Stimulated activated CD4-positive, alpha-beta T cell treated with anti-CD3 and anti-CD28 coated beads, Interleukin-4, amount 100 ng/mL, for 24 hours (primary cell): ENCODE measurements at regions not wholly inside any gene's neighbourhood (a gene's known extent, or its start where the extent isn't known, plus 50 kb on each side); places are given as distances from the start of the nearest gene placed in this dataset.
"Not testable (repeated sequence)": the region's sequence is repeated elsewhere in the genome, so short reads cannot be mapped to it uniquely, and the experiment has no call there.

ENCODE experiments used
- DNase-seq: peaks from one replicate; pipeline ENCODE4 v3.0.0-alpha.2; 2020

DNA sequence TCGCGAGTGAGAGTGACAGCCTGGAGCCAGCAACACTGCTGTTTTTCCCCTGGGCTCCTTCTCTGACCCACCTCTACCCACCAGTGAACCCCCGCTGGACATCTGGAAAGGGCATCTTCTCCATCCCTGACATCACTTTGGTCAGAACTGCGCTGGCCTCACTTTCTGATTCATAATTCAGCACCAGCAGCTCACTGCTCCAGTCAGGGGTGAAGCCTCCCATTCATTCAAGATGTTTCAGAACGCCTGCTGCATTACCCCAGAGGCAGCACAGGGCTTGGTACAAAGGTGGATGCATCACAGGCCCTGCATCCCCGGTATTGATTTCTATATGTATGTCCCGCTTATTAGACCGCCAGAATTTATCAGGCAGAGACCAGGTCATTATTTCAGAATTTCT, 182.8 kb upstream of the TSHZ3 start:
- DNase-seq: no peak

DNA sequence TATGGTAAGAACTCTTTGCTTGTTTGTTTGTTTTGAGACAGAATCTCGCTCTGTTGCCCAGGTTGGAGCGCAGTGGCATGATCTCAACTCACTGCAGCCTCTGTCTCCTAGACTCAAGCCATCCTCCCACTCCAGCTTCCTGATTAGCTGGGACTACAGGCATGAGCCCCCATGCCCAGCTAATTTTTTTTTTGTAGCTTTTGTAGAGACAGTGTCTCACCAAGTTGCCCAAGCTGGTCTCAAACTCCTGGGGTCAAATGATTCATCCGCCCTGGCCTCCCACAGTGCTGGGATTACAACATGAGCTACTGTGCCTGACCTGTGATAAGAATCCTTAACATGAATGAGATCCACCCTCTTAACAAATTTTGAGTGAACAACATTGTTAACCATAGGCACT, 183.9 kb upstream of the TSHZ3 start:
- no peak for DNase-seq

DNA sequence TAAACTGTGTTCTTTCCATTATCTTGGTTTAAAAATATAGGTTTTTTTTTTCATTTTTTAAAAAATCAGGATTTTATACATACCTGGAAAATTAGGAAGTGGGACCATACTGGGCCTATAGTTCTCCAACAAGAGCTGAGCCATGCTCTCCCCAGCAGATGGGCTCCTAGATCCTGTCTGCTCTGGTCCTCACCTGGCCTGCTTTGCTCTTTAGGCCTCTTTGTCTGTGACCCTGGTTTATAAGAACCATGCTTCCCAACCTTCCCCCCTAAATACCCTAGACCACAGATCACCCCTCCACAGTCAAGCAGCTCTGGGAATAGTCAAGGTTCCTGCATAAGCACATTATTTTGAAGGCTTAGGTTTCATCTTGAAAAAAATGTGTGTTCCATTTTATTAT, 185.0 kb upstream of the TSHZ3 start:
- no peak for DNase-seq

DNA sequence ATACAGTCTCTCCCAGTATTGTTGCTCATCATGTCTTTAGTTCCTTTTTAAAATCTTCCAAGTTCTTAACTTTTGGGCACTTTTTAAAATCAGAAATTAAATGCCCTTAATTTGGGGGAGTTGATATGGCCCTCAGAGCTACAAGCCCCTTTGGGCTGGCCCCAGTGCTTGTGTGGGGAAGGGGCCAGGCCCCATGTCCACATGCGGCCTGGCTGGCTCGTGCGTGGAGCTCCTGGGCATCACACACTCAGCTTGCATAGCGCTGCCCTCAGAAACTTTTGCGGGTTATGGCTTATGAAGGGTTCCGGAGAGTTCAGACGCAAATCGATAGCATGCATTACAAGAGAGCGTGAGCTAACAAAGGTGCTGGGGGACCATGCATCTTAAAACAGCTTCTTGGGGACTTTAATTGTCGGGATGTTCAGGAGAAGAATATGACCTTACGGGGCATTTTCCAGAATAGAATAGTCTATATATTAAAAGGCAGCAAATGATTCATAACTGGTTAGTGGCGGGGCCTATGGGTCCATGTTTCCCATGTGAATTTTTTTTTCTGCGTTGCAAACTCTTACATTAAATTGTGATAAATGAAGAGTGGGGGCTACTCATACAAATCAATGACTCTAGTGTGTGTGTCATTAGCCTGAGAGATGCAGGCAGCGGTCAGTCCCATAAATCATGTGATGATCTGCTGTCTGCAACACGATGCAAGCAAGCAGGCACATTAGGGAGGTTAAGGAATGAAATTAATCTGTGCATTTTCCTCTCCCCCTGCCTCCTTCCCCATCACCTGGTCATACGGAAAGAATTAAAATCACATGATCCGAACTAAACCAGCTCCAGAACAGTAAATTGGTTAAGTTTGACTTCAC, 185.8 kb upstream of the TSHZ3 start:
- DNase-seq: no peak

DNA sequence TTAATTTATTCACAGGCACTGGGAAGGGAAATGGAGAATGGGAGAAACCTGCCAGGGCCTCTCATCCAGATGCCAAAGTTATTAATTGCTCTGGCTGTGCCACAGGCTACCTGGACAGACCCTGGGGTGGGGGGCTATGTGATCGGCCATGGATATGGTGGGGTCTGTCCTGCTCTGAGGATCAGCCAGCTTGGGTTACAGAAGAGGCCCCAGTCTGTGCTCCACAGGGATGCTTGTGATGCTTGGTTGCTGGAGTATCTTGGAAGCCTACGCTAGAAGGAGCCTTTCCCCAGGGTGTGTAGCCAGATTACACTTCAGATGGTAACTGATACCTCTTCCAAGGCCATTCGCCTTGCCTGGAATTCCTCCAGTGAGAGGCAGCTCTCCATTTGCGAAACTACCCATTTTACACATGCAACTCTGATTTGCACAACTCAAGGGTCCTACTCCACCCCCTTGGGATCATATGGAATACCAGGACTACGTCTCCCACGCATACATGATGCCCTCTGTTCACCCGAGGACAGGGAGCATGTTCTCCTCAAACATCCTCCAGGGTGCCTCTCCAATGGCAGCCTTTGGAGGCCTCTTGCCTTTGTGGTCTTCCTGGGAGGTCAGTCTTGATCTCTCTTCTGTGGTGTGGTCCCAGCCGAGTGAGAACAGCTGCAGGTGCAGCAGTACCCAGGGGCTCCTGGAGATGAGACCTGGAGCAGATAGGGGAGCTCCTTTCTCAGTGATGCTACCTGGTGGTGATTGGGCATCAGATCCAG, 186.6 kb upstream of the TSHZ3 start:
- DNase-seq: no peak

DNA sequence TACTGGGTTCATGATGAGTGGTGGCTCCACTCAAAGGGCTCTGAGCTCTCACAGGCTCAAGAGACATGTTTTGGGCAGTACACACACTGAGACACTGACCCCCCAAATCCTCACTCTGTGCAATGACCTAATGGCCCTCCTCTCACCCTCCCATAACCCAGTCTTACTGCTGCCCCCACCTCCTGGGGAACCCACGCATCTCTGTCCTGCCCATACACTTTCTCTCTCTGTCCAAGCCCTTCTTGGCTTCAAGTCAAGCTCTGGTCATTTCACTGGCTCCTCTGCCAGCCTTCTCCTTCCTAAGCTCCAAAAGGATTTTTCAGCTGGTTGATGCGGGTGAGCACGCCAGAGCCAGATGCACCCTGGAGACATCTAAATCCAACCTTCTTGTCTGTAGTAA, 187.9 kb upstream of the TSHZ3 start:
- no peak for DNase-seq

DNA sequence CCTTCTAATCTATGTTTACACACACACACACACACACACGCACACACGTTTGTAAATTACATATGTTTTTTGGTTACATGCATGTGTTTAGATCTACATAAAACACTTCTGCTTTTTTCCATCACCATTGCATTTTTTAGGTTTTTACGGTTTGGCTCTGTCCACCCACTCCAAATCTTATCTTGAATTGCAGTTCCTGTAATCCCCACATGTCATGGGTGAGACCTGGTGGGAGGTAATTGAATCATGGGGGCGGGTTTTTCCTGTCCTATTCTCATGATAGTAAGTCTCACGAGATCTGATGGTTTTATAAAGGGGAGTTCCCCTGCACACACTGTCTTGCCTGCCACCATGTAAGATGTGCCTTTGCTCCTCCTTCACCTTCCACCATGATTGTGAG, 188.7 kb upstream of the TSHZ3 start:
- not testable (repeated sequence) for DNase-seq

DNA sequence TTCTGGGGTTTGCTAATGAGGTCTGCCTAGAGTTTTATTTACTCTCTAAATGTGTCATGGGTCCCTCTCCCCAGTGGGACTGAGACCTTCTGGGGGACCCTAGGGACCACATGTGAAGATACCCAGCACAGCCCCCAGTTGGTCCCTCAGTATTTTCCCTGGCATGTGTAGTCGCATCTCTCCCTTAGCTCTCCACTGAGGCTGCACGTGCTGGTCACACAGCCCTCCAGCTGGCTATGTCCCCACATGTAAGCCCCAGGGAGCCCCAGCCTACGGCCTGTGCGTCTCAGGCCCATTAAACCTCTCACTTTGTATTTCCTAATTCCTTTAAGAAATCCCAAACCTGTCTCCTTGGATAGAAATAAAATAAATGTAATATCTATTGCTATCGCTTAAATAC, 189.6 kb upstream of the TSHZ3 start:
- DNase-seq: no peak

DNA sequence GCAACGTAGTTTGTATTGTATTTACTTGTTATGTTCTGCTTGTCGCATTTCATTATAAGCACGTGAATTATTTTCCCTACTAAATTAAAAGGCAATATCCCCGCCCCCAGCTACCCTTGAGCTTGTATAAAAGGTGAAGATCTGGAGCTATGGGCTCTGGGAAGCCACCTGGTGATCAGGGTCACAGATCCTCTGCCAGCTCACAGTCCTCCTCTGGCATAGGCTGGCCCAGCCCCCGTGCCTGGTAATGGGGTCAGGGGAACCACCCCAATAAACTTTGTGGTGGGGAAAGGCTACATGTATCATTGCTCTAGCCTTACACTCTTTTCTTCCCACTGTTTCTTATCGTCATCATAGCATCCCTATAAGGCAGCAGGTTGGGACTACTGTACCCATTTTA, 190.2 kb upstream of the TSHZ3 start:
- DNase-seq: no peak

DNA sequence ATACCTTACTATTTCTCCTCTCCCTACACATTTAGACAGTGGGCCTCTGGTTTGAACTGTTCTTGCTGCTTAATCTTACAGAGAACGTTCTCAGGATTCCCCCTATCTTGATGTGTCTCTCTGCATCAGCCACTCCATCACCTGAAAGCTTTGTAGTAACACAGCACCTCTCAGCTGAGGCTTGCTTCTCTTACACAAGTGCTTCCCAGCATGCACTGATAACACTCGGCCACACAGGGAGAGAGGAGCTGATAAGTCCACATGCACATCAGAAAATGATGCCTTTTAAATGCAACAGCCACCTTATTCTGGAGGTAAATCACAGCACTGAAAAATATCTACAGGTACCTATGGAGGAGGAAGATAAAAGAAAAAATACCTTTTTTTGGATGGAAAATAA, 192.2 kb upstream of the TSHZ3 start:
- DNase-seq: no peak

DNA sequence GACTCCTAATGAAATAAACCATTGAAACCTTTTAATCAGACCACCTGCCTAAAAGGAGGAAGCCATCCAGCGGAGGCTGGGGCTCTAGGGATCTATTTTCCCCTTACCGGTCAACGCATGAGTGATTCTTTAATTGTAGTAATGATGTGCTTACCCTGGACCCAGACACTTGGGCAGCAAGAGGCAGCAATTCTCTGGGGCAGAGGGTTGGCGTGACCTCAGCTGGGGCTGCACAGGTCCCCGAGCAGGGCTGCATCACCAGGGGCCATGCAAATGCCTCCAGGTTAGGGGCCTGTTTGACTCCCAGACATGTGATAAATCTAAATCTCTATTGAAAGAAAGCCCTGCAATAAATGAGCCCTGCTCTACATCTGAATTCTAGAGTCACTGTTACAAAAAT, 194.2 kb upstream of the TSHZ3 start:
- DNase-seq: no peak

DNA sequence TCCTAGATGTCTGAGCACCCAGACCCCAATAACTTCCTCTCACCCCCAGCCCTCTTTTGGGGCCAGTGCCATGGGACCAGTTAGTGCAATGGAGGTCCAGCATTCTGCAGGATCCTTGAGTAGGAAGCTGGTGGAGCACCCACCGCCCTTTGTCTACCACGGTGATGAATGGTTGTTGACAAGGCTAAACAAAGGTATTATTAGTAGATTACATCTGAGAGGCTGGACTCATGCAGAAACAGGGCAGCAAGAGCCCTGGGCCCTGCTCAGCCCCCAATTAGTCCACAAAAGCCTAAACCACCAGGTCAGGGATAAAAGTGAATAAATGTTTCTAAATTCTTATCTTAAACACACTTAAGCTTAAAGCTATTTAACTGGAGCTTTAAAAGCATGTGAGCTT, 196.5 kb upstream of the TSHZ3 start:
- DNase-seq: no peak

DNA sequence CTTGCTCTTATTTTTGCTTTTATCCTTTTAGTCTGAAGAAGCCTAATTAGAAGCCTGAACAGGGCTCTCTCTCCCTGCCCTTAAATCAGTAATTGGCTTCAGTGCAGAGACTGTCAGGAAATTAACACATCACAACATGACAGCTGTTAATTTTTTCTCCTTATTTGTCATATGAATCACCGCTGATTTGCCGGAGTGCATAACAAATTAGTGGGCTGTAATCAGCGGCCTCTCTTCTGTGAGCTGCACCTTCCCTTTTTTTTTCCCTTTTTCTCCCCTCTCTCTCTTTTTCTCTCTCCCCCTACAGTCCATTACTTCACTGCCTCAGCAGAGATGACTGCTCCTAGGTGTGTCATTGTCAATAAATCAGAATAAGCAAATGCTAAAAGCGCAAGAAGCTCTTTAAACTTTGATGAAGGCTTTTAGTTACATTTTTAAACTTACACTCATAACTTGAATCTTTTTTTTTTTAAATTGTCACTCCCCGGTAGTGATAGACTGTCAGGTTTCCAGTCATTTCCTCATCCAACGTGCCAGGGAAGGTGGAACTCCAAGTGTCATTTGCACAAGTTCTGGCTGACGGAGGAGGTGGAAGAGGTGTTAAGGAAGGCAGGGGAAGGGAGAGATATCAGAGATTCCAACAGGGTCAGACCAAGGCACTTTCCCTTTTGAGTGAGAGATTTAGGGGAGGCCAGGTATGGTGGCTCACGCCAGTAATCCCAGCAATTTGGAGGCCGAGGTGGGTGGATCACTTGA, 197.1 kb upstream of the TSHZ3 start:
- no peak for DNase-seq

DNA sequence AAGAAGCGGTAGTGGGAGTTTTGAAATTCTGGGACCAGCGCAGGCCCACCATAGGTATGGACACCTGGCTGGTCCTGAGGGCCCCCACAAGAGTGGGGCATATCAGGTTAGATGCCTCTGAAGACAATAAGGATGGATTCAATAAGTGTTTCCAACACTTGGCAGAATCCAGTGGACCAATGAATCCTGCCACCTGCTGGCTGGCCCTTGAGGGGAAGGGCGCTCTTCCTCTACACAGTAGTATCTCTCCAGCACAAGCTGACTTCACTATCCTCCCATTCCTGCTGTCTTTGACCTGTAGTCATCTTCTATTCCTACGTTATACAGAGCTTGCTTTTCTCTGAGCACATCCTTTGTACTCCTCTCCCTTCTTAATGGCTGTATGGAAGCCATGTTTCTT, 199.7 kb upstream of the TSHZ3 start:
- DNase-seq: no peak

DNA sequence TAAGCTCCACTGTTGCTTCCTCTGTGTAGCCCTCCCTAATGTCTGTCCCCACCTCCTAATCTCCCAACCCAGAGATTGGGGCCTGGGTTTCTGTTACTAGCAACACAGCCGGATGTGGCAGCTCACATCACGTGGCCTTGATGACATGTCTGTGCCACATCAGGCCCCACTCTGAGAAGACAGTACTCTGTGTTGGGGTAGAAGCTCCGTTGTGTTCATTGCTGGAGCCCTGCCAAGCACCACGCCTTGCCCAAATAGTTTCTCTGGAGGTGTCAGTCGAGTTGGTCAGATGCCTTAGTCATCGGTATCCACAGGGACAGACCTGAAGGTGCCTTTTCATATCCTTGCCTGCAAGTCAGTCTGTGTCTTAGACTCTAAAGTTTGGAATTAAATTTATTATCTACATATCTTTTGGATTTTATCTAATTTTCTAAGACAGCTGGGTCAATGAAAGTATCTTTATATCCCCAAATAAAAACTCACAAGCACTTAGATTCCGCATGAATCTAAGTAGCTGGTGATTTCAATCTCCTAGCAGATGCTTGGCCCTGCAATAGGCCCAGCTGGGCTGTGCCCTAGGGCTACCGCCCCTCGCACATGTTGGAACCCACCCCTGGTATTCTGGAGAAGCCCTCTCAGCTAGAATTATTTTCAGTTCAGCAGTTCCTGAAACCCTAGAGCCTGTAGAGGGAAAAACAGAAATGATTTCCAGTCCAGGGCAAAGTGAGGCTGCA, 204.0 kb upstream of the TSHZ3 start:
- no peak for DNase-seq

DNA sequence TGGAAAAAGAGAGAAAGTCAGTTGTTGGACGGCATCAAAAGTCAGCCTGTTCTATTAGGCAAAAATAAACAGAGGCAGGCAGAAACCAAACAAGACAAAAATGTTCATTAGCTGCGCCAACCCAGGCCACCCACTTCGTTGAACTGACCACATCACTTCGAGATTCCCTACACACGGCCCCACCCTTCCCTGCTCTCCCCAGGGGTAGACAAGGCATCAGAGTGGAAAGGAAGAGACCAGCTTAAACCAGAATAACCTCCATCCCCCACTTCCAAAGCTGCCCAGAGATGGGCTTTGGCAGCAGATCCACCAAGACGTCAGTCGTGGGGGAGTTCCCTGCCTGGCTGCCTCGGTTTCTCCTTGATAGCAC, 204.6 kb upstream of the TSHZ3 start:
- DNase-seq: no peak

DNA sequence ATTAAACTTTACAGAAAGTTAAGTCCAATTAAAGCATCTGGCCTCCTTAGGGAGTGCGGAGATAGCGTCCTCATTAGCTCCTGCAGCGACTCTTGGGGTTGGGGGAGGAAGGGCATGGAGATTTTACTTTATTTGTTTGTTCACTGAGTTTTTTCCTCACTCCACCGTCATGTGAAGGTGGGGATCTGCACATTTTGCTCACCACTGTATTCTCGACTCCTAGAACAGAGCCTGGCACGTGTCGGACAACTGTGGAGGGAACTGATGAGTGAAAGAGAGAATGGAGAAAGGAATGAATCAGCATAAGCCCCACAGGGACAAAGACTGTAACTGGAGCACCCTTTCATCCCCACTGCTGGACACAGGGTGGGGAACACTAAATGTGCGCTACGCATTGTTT, 205.1 kb upstream of the TSHZ3 start:
- no peak for DNase-seq

DNA sequence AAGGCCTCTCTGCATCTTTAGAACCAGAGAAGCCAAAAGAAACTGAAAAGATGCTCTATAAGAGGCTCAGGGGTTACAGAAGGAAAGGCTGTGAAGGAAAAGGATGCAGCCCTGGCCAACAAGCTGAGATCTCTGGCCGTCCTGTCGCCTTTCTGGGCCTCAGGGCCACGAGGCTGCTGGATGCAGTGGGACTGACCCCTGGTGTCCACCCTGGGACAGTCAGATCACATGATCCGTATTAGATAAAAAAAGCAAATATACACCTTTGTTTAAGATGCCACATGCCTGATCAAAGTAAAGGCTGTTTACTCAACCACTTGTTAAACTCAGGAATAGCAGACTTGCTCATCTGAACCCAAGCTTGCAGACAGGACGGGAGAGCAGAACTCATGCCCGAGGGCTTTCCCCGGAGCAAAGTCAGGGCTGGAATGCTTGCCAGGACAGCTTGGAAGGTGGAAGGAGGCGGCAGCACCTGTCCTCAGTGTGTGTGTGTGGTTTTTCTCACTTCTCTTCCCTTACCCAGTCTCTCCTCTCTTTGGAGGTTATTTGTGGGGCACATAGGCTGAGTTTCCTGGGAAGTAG, 206.5 kb upstream of the TSHZ3 start:
- DNase-seq: no peak

DNA sequence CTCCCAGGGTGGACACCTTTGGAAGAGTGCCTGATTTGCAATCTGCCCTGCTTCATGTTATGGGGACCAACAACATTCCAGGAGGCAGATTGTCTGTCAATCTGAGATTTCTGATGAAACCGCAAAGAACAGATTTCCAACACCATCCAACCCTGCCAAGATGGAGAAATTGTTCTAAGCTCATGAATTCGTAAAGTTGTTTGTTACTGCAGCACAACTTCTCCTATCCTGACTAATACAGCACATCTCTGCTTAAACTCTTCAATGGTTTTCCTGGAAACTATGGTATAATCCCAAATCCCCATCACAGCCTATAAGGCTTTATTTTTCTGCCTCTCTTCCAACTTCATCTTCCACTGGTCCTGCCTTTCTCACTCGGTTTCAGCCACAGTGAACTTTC, 210.3 kb upstream of the TSHZ3 start:
- DNase-seq: no peak

DNA sequence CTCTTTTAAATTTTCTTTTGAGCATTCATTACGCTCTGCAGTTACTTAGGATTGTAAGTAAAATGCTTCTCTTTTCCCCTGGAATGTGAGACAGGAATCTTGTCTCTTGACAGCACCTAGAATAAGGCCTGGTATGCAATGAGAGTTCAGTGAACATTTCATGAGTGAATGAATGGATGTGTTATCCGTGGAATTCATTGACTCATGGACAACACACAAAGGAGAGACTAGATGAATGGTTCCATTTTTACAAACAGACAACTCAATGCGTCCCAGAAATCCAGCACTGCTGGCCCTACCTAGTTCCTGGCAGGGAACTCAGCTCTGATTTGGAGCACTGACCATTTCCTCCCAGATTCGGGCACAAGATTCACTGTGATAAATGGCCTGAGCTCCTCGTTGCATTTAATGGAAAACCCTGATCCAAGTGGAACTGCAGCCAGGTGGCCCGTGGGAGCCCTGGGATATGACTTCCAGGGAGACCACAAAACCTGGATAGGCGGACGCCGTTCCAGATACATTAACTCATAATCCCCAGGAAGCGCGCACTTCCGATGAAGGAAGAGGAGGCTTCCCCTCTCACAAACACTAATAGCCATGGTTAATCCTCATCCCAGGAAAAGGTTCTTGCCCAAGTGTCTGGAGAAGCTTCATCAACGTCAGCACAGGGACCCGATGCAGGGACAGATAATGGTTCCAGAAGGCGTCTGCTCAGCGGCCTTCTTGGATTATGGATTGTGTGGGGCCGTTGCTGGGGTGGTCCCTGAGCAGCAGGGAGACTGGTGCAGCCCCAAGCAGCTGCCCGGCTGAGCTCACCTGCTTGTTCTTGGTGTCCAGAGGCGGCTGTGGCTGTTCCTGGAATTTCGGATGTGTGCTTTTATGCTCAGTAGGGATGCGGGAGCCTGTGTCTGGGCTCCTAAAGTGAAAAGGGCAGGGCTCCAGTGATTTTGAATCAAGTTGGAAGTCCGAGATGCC, 211.1 kb upstream of the TSHZ3 start:
- no peak for DNase-seq

DNA sequence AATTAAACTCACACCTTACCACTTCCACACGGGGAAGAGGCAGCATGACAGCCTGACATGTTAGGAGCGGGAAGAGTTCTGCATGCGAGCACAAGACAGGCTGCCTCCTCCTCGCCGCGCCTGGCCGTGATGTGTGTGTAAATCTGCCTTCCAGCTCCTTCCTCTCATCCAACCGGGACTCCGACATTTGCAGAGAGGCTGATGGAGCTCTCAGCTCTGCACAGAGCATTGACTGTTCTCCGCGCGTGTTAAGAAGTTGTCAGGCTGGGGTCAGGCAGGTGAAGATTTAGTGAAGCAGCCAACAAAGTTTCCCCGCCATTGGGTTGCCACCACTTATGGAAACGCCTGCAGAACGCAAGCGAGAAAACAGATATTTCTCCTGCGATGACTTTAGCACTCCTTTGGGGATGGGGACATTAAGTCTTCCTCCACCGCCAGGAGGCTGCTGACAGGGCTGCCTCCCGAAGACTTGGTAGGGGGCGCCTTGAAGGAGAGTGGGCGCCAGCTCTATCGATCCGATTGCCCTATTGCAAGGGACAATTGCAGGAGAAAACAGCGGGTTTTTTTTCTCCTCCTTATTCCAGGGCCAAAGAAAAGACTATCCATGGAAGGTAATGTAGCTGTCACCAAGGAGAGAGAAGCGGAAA, 213.9 kb upstream of the TSHZ3 start:
- DNase-seq: no peak
